ENCODE measurements at regions not wholly inside any gene's neighbourhood (a gene's known extent, or its start where the extent isn't known, plus 50 kb on each side); places are given as distances from the start of the nearest gene placed in this dataset.
"Not testable (repeated sequence)": the region's sequence is repeated elsewhere in the genome, so short reads cannot be mapped to it uniquely, and the experiment has no call there.

DNA sequence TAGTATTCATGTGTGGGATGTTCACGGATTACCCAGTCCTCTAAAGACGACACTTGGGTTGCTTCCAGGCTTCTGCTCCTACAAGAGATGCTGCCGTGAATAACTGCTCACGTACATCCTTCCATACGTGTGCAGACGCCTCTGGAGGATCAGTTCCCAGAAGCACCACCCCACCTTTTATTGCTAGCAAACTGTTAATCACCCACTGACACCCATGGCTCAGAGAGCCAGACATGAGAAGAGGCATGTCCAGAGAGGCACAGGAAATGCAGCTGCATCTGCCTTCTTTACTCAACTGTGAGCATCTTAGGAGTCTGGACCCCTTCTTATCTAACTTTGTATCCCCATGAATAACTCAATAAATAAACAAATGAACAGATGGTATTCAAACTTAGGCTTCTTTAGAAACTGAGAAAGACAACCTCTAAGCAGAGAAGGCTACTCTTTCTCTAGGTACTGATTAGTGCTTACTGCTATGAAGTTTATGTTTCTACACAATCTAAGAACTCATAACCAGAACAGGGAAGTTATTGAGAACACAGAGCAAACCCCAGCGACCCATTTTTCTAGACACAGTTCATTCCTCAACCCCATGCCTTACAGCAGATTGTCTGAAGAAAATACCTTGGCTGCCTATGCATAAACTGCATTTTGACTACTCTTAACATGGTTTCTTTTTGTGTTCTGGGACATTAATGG, 228.7 kb upstream of the RREB1 start:
- Histone ChIP-seq H3K9me3 (ENCODE audit: control insufficient read depth, low read length) (no peaks in the 10 kb centered on the region), H3K4me3 (ENCODE audit: insufficient read depth, low read depth, low read length) (no peak overlapping the region), H3K4me1 (ENCODE audit: control insufficient read depth, insufficient read depth, low read length) (no peaks in the 10 kb centered on the region), H3K27ac (ENCODE audit: insufficient read depth, low read depth, low read length, poor library complexity, severe bottlenecking) (no peak overlapping the region), H3K27me3 (ENCODE audit: control insufficient read depth, insufficient read depth, low read length, poor library complexity, severe bottlenecking) (no peaks in the 10 kb centered on the region), H3K36me3 (ENCODE audit: control insufficient read depth, insufficient read depth, low read length) (no peaks in the 10 kb centered on the region)
- 92 to 94% methylated on average over 7 of the region's 7 CpGs for WGBS, 2 experiments

DNA sequence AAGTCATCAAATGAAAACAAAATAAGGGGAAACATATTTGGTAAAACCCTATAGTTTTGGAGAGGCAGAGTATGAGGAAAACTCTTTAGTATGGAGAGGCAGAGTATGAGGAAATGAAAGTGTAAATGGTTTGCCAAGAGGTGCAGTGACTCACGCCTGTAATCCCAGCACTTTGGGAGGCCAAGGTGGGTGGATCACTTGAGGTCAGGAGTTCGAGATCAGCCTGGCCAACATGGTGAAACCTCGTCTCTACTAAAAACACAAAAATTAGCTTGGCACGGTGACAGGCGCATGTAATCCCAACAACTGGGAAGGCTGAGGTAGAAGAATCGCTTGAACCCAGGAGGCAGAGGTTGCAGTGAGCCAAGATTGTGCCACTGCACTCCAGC, 228.2 kb upstream of the RREB1 start:
- 89 to 90% methylated on average over 6 of the region's 6 CpGs for whole genome bisulfite sequencing, 2 experiments
- H3K4me3 ChIP-seq (ENCODE audit: insufficient read depth, low read depth, low read length); H3K36me3 ChIP-seq (ENCODE audit: control insufficient read depth, insufficient read depth, low read length); H3K27me3 ChIP-seq (ENCODE audit: control insufficient read depth, insufficient read depth, low read length, poor library complexity, severe bottlenecking); H3K9me3 ChIP-seq (ENCODE audit: control insufficient read depth, low read length); H3K4me1 ChIP-seq (ENCODE audit: control insufficient read depth, insufficient read depth, low read length); H3K27ac ChIP-seq (ENCODE audit: insufficient read depth, low read depth, low read length, poor library complexity, severe bottlenecking): not testable (repeated sequence)

DNA sequence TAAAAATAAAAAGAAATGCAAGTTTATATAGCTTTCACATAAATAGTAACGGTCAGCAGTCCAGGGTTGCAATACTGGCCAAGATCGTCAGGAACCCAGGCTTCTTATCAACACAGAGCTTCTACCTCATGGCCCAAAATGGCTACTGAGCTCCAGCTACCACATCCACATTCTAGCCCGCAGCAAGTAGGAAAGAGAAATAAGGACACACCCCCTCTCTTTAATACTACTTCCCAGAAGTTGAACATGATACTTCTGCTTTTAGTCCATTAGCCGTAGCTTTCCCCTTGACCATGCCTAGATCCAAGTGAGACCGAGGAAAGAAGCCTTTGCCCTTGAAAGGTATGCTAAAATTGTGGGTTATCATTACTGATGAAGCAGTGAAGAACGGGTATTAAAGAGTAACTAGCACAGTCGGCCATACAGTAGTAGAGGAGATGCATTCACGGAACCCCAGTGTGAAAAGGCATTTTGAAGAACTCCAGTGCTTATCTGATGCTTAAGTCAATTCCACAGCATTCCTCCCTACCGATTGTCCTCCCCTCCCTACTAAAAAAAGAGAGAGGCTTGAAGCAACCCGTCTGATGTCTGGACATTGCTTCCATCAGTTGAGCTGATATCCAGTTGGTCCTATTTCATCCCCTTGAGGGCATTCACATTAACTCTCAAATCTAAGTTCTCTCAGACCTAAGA, 226.9 kb upstream of the RREB1 start:
- H3K27ac ChIP-seq (ENCODE audit: insufficient read depth, low read depth, low read length, poor library complexity, severe bottlenecking), result no peak overlapping the region
- no peaks in the 10 kb centered on the region for H3K27me3 ChIP-seq (ENCODE audit: control insufficient read depth, insufficient read depth, low read length, poor library complexity, severe bottlenecking)
- no peaks in the 10 kb centered on the region for H3K4me1 ChIP-seq (ENCODE audit: control insufficient read depth, insufficient read depth, low read length)
- H3K4me3 ChIP-seq (ENCODE audit: insufficient read depth, low read depth, low read length), result no peak overlapping the region
- WGBS, 2 experiments, result 89 to 90% methylated on average over 10 of the region's 10 CpGs
- H3K36me3 ChIP-seq (ENCODE audit: control insufficient read depth, insufficient read depth, low read length), result no peaks in the 10 kb centered on the region
- no peaks in the 10 kb centered on the region for H3K9me3 ChIP-seq (ENCODE audit: control insufficient read depth, low read length)

DNA sequence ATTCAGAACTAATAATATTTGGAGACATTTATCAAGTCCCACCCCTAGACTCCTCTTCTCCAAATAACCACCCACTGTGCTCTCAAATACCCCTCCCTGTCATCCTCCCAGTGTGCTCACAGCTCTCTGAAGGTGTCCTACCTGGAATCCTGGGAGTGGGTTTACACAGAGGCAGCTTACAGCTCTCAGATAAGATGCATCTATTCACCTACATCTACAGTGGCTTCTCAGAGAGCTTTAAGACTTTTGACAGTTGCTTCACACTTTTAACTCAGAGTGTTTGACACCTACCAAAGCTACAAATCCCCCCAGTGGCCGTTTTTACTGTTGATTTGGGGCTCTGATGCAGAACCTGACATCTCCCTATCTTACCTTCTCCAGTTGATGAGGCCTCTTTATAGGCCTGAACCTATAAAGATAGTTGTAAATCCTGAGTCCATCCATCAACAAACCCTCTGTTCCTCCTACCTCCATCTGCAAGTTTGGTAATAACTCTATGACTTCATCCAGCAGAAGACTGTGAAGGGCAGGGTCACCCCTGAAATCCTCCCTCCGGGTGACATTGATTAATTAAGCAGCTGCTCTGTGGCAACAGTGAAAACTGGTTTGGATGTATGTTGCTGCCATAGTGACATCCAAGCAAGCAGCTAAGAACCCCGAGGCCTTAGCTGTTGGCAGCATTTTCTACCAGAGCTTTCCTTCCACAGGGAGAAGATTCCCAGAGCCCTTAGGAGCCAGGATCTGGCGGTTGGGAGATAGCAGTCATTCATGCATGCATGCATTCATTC, 226.1 kb upstream of the RREB1 start:
- Histone ChIP-seq H3K36me3 (ENCODE audit: control insufficient read depth, insufficient read depth, low read length) (no peaks in the 10 kb centered on the region), H3K4me1 (ENCODE audit: control insufficient read depth, insufficient read depth, low read length) (no peaks in the 10 kb centered on the region), H3K9me3 (ENCODE audit: control insufficient read depth, low read length) (no peaks in the 10 kb centered on the region), H3K27me3 (ENCODE audit: control insufficient read depth, insufficient read depth, low read length, poor library complexity, severe bottlenecking) (no peaks in the 10 kb centered on the region), H3K4me3 (ENCODE audit: insufficient read depth, low read depth, low read length) (no peak overlapping the region), H3K27ac (ENCODE audit: insufficient read depth, low read depth, low read length, poor library complexity, severe bottlenecking) (no peak overlapping the region)
- 86 to 88% methylated on average over 4 of the region's 4 CpGs for WGBS, 2 experiments

DNA sequence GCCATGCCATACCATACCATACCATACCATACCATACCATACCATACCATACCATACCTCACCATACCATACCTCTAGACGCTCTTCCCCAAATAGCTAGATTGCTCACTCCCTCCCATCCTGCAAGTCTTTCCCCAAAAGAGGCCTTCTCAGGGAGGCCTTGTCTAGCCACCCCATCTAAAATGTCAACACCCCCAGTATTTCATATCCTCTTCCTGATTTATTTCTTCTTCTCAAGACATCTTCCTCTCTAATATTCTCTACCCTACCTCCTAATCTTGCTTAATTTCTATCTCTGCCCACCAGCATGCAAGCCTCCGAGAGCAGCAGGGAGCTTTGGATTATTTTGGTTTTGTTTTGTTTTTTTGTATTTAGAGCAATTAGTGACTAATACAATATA, 225.2 kb upstream of the RREB1 start:
- H3K36me3 ChIP-seq (ENCODE audit: control insufficient read depth, insufficient read depth, low read length), result no peaks in the 10 kb centered on the region
- H3K27me3 ChIP-seq (ENCODE audit: control insufficient read depth, insufficient read depth, low read length, poor library complexity, severe bottlenecking), result no peaks in the 10 kb centered on the region
- H3K27ac ChIP-seq (ENCODE audit: insufficient read depth, low read depth, low read length, poor library complexity, severe bottlenecking), result no peak overlapping the region
- no peaks in the 10 kb centered on the region for H3K9me3 ChIP-seq (ENCODE audit: control insufficient read depth, low read length)
- 91 to 96% methylated on average over 1 to 2 of the region's 2 CpGs for WGBS, 2 experiments
- H3K4me1 ChIP-seq (ENCODE audit: control insufficient read depth, insufficient read depth, low read length), result no peaks in the 10 kb centered on the region
- no peak overlapping the region for H3K4me3 ChIP-seq (ENCODE audit: insufficient read depth, low read depth, low read length)

DNA sequence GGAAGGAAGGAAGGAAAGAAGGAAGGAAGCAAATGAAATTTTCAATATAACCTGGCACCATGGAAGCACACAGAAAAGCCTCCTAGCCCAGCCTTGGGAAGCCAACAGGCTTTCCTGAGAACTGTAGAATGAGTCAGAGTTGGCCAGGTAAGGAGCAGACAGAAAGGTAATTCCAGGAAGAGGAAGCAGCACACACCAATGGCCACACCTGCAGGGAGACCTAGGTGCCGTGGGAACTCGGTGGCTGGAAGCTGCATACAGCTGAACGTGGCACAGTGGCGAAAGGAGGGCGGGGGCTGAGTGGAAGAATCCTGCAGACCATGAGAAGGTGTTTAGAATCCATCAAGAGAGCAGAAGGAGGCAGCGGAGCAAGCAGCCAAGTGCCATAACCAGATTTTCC, 224.8 kb upstream of the RREB1 start:
- no peak overlapping the region for H3K4me3 ChIP-seq (ENCODE audit: insufficient read depth, low read depth, low read length)
- WGBS, 2 experiments, result 95 to 96% methylated on average over 6 of the region's 6 CpGs
- H3K27ac ChIP-seq (ENCODE audit: insufficient read depth, low read depth, low read length, poor library complexity, severe bottlenecking), result no peak overlapping the region
- H3K9me3 ChIP-seq (ENCODE audit: control insufficient read depth, low read length), result no peaks in the 10 kb centered on the region
- no peaks in the 10 kb centered on the region for H3K27me3 ChIP-seq (ENCODE audit: control insufficient read depth, insufficient read depth, low read length, poor library complexity, severe bottlenecking)
- H3K4me1 ChIP-seq (ENCODE audit: control insufficient read depth, insufficient read depth, low read length), result no peaks in the 10 kb centered on the region
- H3K36me3 ChIP-seq (ENCODE audit: control insufficient read depth, insufficient read depth, low read length), result no peaks in the 10 kb centered on the region

DNA sequence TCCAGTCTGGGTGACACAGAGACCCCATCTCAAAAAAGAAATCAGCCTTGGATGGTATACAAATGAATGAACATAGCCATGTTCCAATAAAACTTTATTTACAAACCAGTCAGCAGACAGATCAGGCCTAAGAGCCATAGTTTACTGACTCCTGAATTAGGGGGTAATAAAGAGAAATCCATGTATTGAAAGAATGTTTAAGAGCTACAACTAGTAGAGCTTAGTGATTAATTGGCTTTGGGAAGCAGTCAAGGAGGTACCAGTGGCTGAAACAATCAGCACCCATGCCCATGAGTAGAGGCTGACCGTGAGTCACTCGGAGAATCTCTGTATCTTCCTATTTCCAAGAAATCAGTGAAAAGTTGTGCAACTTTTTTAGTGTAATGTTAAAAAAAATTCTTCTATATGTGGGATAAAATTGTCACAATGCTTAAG, 223.6 kb upstream of the RREB1 start:
- Histone ChIP-seq H3K4me3 (ENCODE audit: insufficient read depth, low read depth, low read length) (no peak overlapping the region), H3K4me1 (ENCODE audit: control insufficient read depth, insufficient read depth, low read length) (no peaks in the 10 kb centered on the region), H3K36me3 (ENCODE audit: control insufficient read depth, insufficient read depth, low read length) (no peaks in the 10 kb centered on the region), H3K27ac (ENCODE audit: insufficient read depth, low read depth, low read length, poor library complexity, severe bottlenecking) (no peak overlapping the region), H3K27me3 (ENCODE audit: control insufficient read depth, insufficient read depth, low read length, poor library complexity, severe bottlenecking) (no peaks in the 10 kb centered on the region), H3K9me3 (ENCODE audit: control insufficient read depth, low read length) (no peaks in the 10 kb centered on the region)
- WGBS, 2 experiments, result 46 to 50% methylated on average over 2 of the region's 2 CpGs

DNA sequence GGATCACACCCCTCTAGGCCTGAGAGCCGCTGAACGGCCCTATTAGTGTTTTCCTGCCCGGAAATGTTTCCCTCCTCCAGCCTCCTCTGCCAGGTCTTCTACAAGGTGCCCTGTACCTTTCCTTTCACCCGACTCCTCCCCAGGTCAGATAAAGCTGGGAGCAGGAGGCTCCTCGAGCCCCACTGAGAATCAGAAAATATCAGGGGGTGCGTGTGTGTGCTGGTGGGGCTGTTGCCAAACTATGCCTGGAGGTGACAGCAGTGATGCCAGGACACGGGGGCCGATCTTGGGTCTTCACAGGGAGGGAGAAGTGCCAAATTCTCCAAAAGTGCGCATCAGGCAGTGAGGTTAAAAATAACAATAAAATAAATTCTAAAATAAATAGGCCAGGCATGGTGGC, 222.8 kb upstream of the RREB1 start:
- Histone ChIP-seq H3K4me3 (ENCODE audit: insufficient read depth, low read depth, low read length) (no peak overlapping the region), H3K27ac (ENCODE audit: insufficient read depth, low read depth, low read length, poor library complexity, severe bottlenecking) (no peak overlapping the region), H3K9me3 (ENCODE audit: control insufficient read depth, low read length) (no peaks in the 10 kb centered on the region), H3K27me3 (ENCODE audit: control insufficient read depth, insufficient read depth, low read length, poor library complexity, severe bottlenecking) (no peaks in the 10 kb centered on the region), H3K36me3 (ENCODE audit: control insufficient read depth, insufficient read depth, low read length) (no peaks in the 10 kb centered on the region), H3K4me1 (ENCODE audit: control insufficient read depth, insufficient read depth, low read length) (no peaks in the 10 kb centered on the region)
- WGBS, 2 experiments, result 91% methylated on average over 8 of the region's 9 CpGs

DNA sequence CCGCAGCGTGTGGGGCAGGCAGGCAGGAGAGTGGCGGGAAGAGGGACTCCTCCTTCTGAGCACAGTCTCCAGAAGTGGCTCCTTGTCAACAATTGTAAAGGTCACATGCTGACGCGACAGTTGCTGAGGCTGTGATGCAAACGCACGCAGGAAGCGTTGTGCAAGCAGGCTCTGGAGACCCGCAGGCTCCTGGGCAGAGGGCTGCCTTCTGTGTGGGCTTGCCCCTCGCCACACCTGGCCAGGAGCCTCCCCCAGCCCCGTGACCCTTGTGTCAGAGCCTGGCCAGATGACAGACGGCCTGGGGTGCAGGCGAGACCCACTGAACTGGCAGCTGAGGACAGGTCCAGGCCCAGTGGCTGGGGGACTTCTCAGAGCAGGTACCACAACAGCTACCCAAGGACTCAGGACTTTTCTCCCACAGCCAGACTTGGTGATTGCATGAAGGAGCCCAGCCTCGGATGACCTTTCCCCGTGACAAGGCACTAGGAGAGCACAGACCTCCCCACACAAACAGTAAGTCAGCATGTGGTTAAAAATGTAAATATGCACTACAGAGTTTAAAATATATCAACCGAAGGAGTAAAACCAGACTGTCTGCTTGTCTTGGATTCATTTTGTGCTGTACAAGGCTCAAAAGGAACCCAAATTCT, 222.1 kb upstream of the RREB1 start:
- Histone ChIP-seq H3K27me3 (ENCODE audit: control insufficient read depth, insufficient read depth, low read length, poor library complexity, severe bottlenecking) (no peaks in the 10 kb centered on the region), H3K27ac (ENCODE audit: insufficient read depth, low read depth, low read length, poor library complexity, severe bottlenecking) (no peak overlapping the region)
- WGBS, 2 experiments, result 76 to 79% methylated on average over 16 of the region's 16 CpGs

More for the DNA sequence above, 222.1 kb upstream of the RREB1 start:
- no peaks in the 10 kb centered on the region for H3K4me1 ChIP-seq (ENCODE audit: control insufficient read depth, insufficient read depth, low read length)
- no peak overlapping the region for H3K4me3 ChIP-seq (ENCODE audit: insufficient read depth, low read depth, low read length)
- H3K9me3 ChIP-seq (ENCODE audit: control insufficient read depth, low read length), result no peaks in the 10 kb centered on the region
- no peaks in the 10 kb centered on the region for H3K36me3 ChIP-seq (ENCODE audit: control insufficient read depth, insufficient read depth, low read length)

Data from ectodermal cell (in vitro differentiated cells).